ENCODE measurements at regions not wholly inside any gene's neighbourhood (a gene's known extent, or its start where the extent isn't known, plus 50 kb on each side); places are given as distances from the start of the nearest gene placed in this dataset.

- no peak for DNase-seq (ENCODE audit: low read depth, low spot score)
These were observed 85.6 kb downstream of the SNAPC1 start for GRCh38 chr14:61847861-61848260.

GRCh38 chr14:61854898-61855297 is 92.7 kb downstream of the SNAPC1 start:
- no peak for DNase-seq (ENCODE audit: low read depth, low spot score)

- peak; percentile 52 for DNase-seq (ENCODE audit: low read depth, low spot score)
These were observed 98.2 kb downstream of the SNAPC1 start for GRCh38 chr14:61860294-61860918.

- no peak for DNase-seq (ENCODE audit: low read depth, low spot score)
These were observed 99.2 kb downstream of the SNAPC1 start for GRCh38 chr14:61861320-61861865.

GRCh38 chr14:61864329-61864898 is 102.2 kb downstream of the SNAPC1 start:
- no peak for DNase-seq (ENCODE audit: low read depth, low spot score)

GRCh38 chr14:61866932-61867920 is 105.0 kb downstream of the SNAPC1 start:
- DNase-seq (ENCODE audit: low read depth, low spot score): no peak

- DNase-seq (ENCODE audit: low read depth, low spot score): no peak
These were observed 106.6 kb downstream of the SNAPC1 start for GRCh38 chr14:61868846-61869245.

- DNase-seq (ENCODE audit: low read depth, low spot score): no peak
These were observed 107.9 kb downstream of the SNAPC1 start for GRCh38 chr14:61870163-61870562.

- no peak for DNase-seq (ENCODE audit: low read depth, low spot score)
These were observed 110.2 kb downstream of the SNAPC1 start for GRCh38 chr14:61872452-61872851.

GRCh38 chr14:61875483-61875882 is 113.3 kb downstream of the SNAPC1 start:
- no peak for DNase-seq (ENCODE audit: low read depth, low spot score)

GRCh38 chr14:61876362-61877034 is 114.3 kb downstream of the SNAPC1 start:
- DNase-seq (ENCODE audit: low read depth, low spot score): no peak

GRCh38 chr14:61877035-61877390 is 114.8 kb downstream of the SNAPC1 start:
- DNase-seq (ENCODE audit: low read depth, low spot score): no peak

- no peak for DNase-seq (ENCODE audit: low read depth, low spot score)
These were observed 115.5 kb downstream of the SNAPC1 start for GRCh38 chr14:61877768-61878167.

GRCh38 chr14:61878931-61879330 is 116.7 kb downstream of the SNAPC1 start:
- no peak for DNase-seq (ENCODE audit: low read depth, low spot score)

GRCh38 chr14:61881046-61881445 is 118.8 kb downstream of the SNAPC1 start:
- no peak for DNase-seq (ENCODE audit: low read depth, low spot score)

- DNase-seq (ENCODE audit: low read depth, low spot score): no peak
These were observed 122.5 kb downstream of the SNAPC1 start for GRCh38 chr14:61884711-61885110.

GRCh38 chr14:61885203-61885961 is 123.2 kb downstream of the SNAPC1 start:
- DNase-seq (ENCODE audit: low read depth, low spot score): no peak

GRCh38 chr14:61887628-61888027 is 125.4 kb downstream of the SNAPC1 start:
- DNase-seq (ENCODE audit: low read depth, low spot score): peak; percentile 68

GRCh38 chr14:61889914-61890351 is 127.7 kb downstream of the SNAPC1 start:
- DNase-seq (ENCODE audit: low read depth, low spot score): no peak

- peak; percentile 55 for DNase-seq (ENCODE audit: low read depth, low spot score)
These were observed 128.9 kb downstream of the SNAPC1 start for GRCh38 chr14:61891170-61891569.

GRCh38 chr14:61891810-61892209 is 129.6 kb downstream of the SNAPC1 start:
- DNase-seq (ENCODE audit: low read depth, low spot score): no peak
